ENCODE measurements at regions not wholly inside any gene's neighbourhood (a gene's known extent, or its start where the extent isn't known, plus 50 kb on each side); places are given as distances from the start of the nearest gene placed in this dataset.

- TF ChIP-seq EZH2 (IDR thresholded peaks at IDR 0.05) (no peak), POLR2AphosphoS5 (IDR thresholded peaks at IDR 0.05; ENCODE audit: borderline replicate concordance, low read depth, low read length) (no peak), FOXP2 (optimal IDR thresholded peaks at IDR 0.05; ENCODE audit: control extremely low read depth, extremely low read length, insufficient read depth) (no peak)
Measured at GRCh38 chr3:110846971-110847370, 224.6 kb upstream of the NECTIN3 start.

Data from SK-N-MC (cell line).